ENCODE measurements at regions not wholly inside any gene's neighbourhood (a gene's known extent, or its start where the extent isn't known, plus 50 kb on each side); places are given as distances from the start of the nearest gene placed in this dataset.

DNA sequence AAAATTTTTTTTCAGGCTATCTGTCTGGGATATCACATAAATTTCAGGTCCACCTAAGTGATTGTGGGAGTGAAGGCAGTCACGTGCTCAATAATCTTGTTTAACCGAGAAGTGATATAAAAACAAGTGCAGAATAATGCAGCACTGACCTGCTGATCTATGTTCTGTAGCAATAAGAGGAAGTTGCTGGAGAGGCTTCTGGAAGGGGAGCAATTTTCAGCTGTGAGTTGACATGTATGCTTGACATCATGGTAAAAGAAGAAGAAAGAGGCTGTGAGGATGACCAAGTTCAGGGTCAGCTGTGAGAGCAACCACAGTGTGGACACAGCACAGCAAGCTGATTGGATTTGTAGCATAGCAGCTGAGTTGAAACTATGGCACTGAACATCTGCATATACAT, 172.0 kb upstream of the PELI2 start:
- TF ChIP-seq FOXA1 (IDR thresholded peaks at IDR 0.05) (no peak), HDGF (IDR thresholded peaks at IDR 0.05; ENCODE audit: borderline replicate concordance) (no peak)

Data from HEK293T (cell line).